Parathyroid adenoma (tissue), 2 donors: ENCODE measurements at regions not wholly inside any gene's neighbourhood (a gene's known extent, or its start where the extent isn't known, plus 50 kb on each side); places are given as distances from the start of the nearest gene placed in this dataset.

Experiments
- H2AFZ ChIP-seq: fragments of 300-600 bp; sonication (generic); one replicate; pipeline ENCODE4 v1.7.0; 2017; ENCODE audit warnings: antibody characterized with exemption, mild to moderate bottlenecking
- H3K27ac ChIP-seq: fragments of 300-600 bp; sonication (generic); one replicate; pipeline ENCODE4 v1.7.0; 2017
- H3K27me3 ChIP-seq: fragments of 300-600 bp; sonication (generic); one replicate; pipeline ENCODE4 v1.7.0; 2017; ENCODE audit warnings: low read length; ENCODE audit not compliant: control insufficient read depth, insufficient read depth
- H3K36me3 ChIP-seq: fragments of 300-600 bp; sonication (generic); one replicate; pipeline ENCODE4 v1.7.0; 2017; ENCODE audit warnings: low read length; ENCODE audit not compliant: control insufficient read depth, insufficient read depth
- H3K4me1 ChIP-seq: fragments of 300-600 bp; sonication (generic); one replicate; pipeline ENCODE4 v1.7.0; 2017; ENCODE audit warnings: control low read depth
- H3K4me2 ChIP-seq: fragments of 300-600 bp; sonication (generic); one replicate; pipeline ENCODE4 v1.7.0; 2017; ENCODE audit warnings: low read length
- H3K4me3 ChIP-seq: fragments of 300-600 bp; sonication (generic); one replicate; pipeline ENCODE4 v1.7.0; 2017; ENCODE audit warnings: low read depth, low read length
- H3K79me2 ChIP-seq: fragments of 300-600 bp; sonication (generic); one replicate; pipeline ENCODE4 v1.7.0; 2017; ENCODE audit warnings: control low read depth
- H3K9ac ChIP-seq: fragments of 300-600 bp; sonication (generic); one replicate; pipeline ENCODE4 v1.7.0; 2017; ENCODE audit warnings: mild to moderate bottlenecking
- H3K9me3 ChIP-seq: fragments of 300-600 bp; sonication (generic); one replicate; pipeline ENCODE4 v1.7.0; 2017; ENCODE audit warnings: low read length; ENCODE audit not compliant: control insufficient read depth
- CTCF ChIP-seq: fragments of 300-600 bp; sonication (generic); IDR thresholded peaks from one replicate; pipeline ENCODE4 v1.7.0; 2017; ENCODE audit warnings: antibody characterized with exemption, mild to moderate bottlenecking
- donor health status: primary hyperparathyroidism.

GRCh38 chr1:95734560-95734959, 500.6 kb downstream of the RWDD3 start:
- no peaks in the 10 kb centered on the region for H3K4me1 ChIP-seq
- H3K9ac ChIP-seq, result no peak overlapping the region
- no peak overlapping the region for H2AFZ ChIP-seq
- H3K9me3 ChIP-seq, result no peaks in the 10 kb centered on the region
- H3K27me3 ChIP-seq, result no peaks in the 10 kb centered on the region
- H3K36me3 ChIP-seq, result no peaks in the 10 kb centered on the region
- no peaks in the 10 kb centered on the region for H3K79me2 ChIP-seq
- H3K4me2 ChIP-seq, result no peak overlapping the region
- H3K4me3 ChIP-seq, result no peak overlapping the region
- TF ChIP-seq CTCF, result no peak
- no peak overlapping the region for H3K27ac ChIP-seq

GRCh38 chr1:95742591-95743089, 508.6 kb downstream of the RWDD3 start:
- Histone ChIP-seq H3K4me3 (no peak overlapping the region), H3K36me3 (no peaks in the 10 kb centered on the region), H3K27ac (no peak overlapping the region), H3K27me3 (no peaks in the 10 kb centered on the region), H3K9me3 (no peaks in the 10 kb centered on the region), H3K4me2 (no peak overlapping the region), H3K9ac (no peak overlapping the region), H3K4me1 (peaks cover 2% of the 10 kb centered on the region), H3K79me2 (no peaks in the 10 kb centered on the region), H2AFZ (peak overlapping the region; percentile 42)
- no peak for TF ChIP-seq CTCF

GRCh38 chr1:95744731-95745130, 510.7 kb downstream of the RWDD3 start:
- Histone ChIP-seq H3K4me3 (no peak overlapping the region), H3K4me1 (peaks cover 2% of the 10 kb centered on the region), H3K4me2 (no peak overlapping the region), H3K36me3 (no peaks in the 10 kb centered on the region), H3K79me2 (no peaks in the 10 kb centered on the region), H3K27ac (no peak overlapping the region), H3K9ac (no peak overlapping the region), H2AFZ (no peak overlapping the region), H3K27me3 (no peaks in the 10 kb centered on the region), H3K9me3 (no peaks in the 10 kb centered on the region)
- no peak for TF ChIP-seq CTCF

GRCh38 chr1:95752515-95753381, 518.7 kb downstream of the RWDD3 start:
- no peak overlapping the region for H3K9ac ChIP-seq
- no peaks in the 10 kb centered on the region for H3K4me1 ChIP-seq
- no peaks in the 10 kb centered on the region for H3K36me3 ChIP-seq
- H3K79me2 ChIP-seq, result no peaks in the 10 kb centered on the region
- H2AFZ ChIP-seq, result no peak overlapping the region
- no peak overlapping the region for H3K4me3 ChIP-seq
- no peak overlapping the region for H3K27ac ChIP-seq
- no peaks in the 10 kb centered on the region for H3K27me3 ChIP-seq
- H3K4me2 ChIP-seq, result no peak overlapping the region
- no peak for TF ChIP-seq CTCF
- H3K9me3 ChIP-seq, result no peaks in the 10 kb centered on the region
